ENCODE measurements at regions not wholly inside any gene's neighbourhood (a gene's known extent, or its start where the extent isn't known, plus 50 kb on each side); places are given as distances from the start of the nearest gene placed in this dataset.

DNA sequence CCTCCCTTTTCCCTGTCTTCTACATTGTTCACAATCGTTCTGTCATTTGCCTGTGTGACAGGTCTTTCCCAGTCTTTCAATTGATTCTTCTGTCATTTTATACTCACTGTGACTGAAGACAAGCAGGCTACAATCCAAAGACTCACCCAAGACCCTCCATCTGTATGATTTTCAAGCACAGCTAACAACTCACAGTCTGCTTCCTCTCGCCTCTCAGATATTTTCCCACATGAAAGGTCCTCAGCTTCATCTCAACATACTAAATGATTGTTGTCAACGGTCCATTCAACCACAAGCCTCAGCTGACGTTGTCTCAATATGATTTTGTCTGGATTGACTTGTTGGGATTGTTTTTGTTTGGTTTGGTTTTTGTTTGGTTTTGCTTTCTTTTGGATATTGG lies 346.5 kb downstream of the NFIB start:
- no peak for DNase-seq (ENCODE audit: low read depth, low spot score)
- TF ChIP-seq, protein P1, sequence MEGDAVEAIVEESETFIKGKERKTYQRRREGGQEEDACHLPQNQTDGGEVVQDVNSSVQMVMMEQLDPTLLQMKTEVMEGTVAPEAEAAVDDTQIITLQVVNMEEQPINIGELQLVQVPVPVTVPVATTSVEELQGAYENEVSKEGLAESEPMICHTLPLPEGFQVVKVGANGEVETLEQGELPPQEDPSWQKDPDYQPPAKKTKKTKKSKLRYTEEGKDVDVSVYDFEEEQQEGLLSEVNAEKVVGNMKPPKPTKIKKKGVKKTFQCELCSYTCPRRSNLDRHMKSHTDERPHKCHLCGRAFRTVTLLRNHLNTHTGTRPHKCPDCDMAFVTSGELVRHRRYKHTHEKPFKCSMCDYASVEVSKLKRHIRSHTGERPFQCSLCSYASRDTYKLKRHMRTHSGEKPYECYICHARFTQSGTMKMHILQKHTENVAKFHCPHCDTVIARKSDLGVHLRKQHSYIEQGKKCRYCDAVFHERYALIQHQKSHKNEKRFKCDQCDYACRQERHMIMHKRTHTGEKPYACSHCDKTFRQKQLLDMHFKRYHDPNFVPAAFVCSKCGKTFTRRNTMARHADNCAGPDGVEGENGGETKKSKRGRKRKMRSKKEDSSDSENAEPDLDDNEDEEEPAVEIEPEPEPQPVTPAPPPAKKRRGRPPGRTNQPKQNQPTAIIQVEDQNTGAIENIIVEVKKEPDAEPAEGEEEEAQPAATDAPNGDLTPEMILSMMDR (IDR thresholded peaks at IDR 0.05; ENCODE audit: low read depth, low read length): no peak
- in situ Hi-C loops (cut with HindIII; ENCODE audit: low sequenced_read_pairs): no loop called here
- no peak overlapping the region for H3K4me3 ChIP-seq (ENCODE audit: low read depth, low read length)

GRCh38 chr9:13967011-13967410 lies 346.9 kb downstream of the NFIB start:
- in situ Hi-C loops (cut with HindIII; ENCODE audit: low sequenced_read_pairs): no loop called here
- no peak overlapping the region for H3K4me3 ChIP-seq (ENCODE audit: low read depth, low read length)
- DNase-seq (ENCODE audit: low read depth, low spot score): peak; percentile 56
- TF ChIP-seq, protein P1 (IDR thresholded peaks at IDR 0.05; ENCODE audit: low read depth, low read length): no peak

DNA sequence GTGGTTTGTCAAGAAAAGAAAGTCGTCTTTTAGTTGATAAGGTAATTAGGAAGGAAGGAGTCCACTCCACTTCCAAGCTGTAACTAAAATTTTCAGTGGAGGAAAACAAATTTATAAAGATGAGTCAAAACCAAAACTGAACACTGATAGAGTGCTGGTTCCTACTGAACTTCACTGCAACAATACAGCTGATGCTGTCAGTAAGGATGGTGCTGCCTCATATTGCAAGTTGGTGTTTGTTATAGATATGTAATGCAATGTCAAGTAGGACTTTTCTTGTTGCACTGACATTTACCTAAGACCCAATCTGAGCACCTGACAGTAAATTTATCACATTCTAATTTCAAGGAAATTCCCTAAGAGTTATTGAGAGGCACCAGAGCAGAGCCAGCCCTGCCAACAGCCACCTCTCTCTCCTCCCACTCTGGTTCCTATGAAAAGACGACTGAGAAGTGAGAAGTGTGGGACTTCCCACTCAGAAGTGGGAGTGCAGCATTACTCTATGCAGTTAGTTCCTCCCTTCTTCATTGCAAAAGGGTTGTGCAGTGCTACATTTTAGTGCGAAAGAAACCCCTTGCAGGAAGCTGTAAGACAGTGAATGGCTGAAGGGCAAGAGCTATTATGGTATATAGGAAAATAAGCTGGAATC lies 350.8 kb downstream of the NFIB start:
- in situ Hi-C loops (cut with HindIII; ENCODE audit: low sequenced_read_pairs): no loop called here
- H3K4me3 ChIP-seq (ENCODE audit: low read depth, low read length): no peak overlapping the region
- TF ChIP-seq, protein P1 (IDR thresholded peaks at IDR 0.05; ENCODE audit: low read depth, low read length): no peak
- DNase-seq (ENCODE audit: low read depth, low spot score): no peak

DNA sequence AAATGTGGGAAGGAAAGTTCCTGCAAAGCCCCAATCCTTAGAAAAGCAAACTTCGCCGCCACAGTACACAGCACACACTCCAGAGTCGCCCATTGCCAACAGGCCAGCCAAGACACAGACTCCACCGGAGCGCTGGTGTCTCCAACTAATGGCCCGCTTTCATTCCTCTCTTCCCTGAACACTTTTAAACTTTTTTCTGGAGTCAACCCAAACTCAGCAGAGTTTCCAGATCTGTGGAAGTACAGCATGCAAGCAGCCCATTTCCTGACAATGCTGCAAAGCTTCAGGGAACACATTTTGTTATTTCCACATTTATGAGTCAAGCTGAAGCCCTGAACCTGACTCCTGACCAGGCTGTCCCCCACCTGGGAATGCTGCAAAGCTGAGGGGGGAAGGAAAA lies 351.9 kb downstream of the NFIB start:
- TF ChIP-seq, protein P1 (IDR thresholded peaks at IDR 0.05; ENCODE audit: low read depth, low read length): no peak
- DNase-seq (ENCODE audit: low read depth, low spot score): no peak
- in situ Hi-C loops (cut with HindIII; ENCODE audit: low sequenced_read_pairs): no loop called here
- no peak overlapping the region for H3K4me3 ChIP-seq (ENCODE audit: low read depth, low read length)

- TF ChIP-seq, protein P1 (IDR thresholded peaks at IDR 0.05; ENCODE audit: low read depth, low read length): no peak
- DNase-seq (ENCODE audit: low read depth, low spot score): no peak
- in situ Hi-C loops (cut with HindIII; ENCODE audit: low sequenced_read_pairs): no loop called here
- no peak overlapping the region for H3K4me3 ChIP-seq (ENCODE audit: low read depth, low read length)
Observed at GRCh38 chr9:13960011-13960765, 353.8 kb downstream of the NFIB start.

DNA sequence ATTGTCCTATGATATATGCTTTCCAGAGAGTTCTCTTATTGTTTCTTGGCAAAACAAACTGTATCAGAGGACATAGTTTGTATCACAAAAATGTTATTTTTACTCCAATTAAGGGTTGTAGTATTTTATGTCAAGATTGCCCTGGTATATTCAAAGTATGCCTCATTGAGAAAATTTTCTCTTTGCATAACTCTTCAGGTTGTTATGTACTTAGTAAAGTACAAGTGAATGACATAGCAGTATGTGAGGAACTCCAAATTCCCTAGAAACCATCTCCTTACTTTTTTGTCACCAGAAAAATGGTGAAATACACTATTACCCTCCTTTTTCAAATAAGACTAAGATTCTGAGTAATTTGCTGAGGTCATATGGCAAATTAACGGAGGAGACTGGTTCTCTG lies 355.3 kb downstream of the NFIB start:
- in situ Hi-C loops (cut with HindIII; ENCODE audit: low sequenced_read_pairs): no loop called here
- DNase-seq (ENCODE audit: low read depth, low spot score): no peak
- TF ChIP-seq, protein P1 (IDR thresholded peaks at IDR 0.05; ENCODE audit: low read depth, low read length): no peak
- H3K4me3 ChIP-seq (ENCODE audit: low read depth, low read length): no peak overlapping the region

Data from astrocyte of the spinal cord (primary cell).